H1 (cell line): ENCODE measurements at regions not wholly inside any gene's neighbourhood (a gene's known extent, or its start where the extent isn't known, plus 50 kb on each side); places are given as distances from the start of the nearest gene placed in this dataset.

ENCODE experiments used
- CHD2 ChIP-seq: IDR thresholded peaks from 2 replicates; pipeline ENCODE4 v1.6.1; 2012; ENCODE audit warnings: low read length, improper control_type of control experiment
- CTCF ChIP-seq, 3 experiments: IDR thresholded peaks; 1 replicate in 2 of 3; 2 replicates in 1 of 3; pipeline versions ENCODE4 v1.5.1 to v1.6.1; 2011; ENCODE audit warnings: low read length in 3 of 3, mild to moderate bottlenecking in 3 of 3, inconsistent platforms in 2 of 3, low read depth in 1 of 3, moderate library complexity in 1 of 3; ENCODE audit not compliant: insufficient read depth in 1 of 3; ENCODE audit errors: control extremely low read depth in 1 of 3
- POLR2A ChIP-seq, 2 experiments: IDR thresholded peaks; 1 replicate in 1 of 2; 2 replicates in 1 of 2; pipeline ENCODE4 v1.6.1; 2011; ENCODE audit warnings: low read depth in 2 of 2, low read length in 2 of 2, mild to moderate bottlenecking in 2 of 2; ENCODE audit errors: control extremely low read depth in 1 of 2
- RXRA ChIP-seq: IDR thresholded peaks from 2 replicates; pipeline ENCODE4 v1.6.1; 2011; ENCODE audit warnings: low read depth, mild to moderate bottlenecking, low read length, moderate library complexity; ENCODE audit not compliant: insufficient read depth
- SRF ChIP-seq: IDR thresholded peaks from 2 replicates; pipeline ENCODE4 v1.6.1; 2011; ENCODE audit warnings: mild to moderate bottlenecking, low read depth, low read length, moderate library complexity
- SUZ12 ChIP-seq: fragments of 200-600 bp; sonication (generic); IDR thresholded peaks from 2 replicates; pipeline ENCODE4 v1.6.1; 2012; ENCODE audit warnings: mild to moderate bottlenecking, inconsistent platforms, low read length, moderate library complexity, mixed read lengths

GRCh38 chr15:98077186-98077585, 116.7 kb downstream of the ARRDC4 start:
- no peak for TF ChIP-seq SRF
- TF ChIP-seq POLR2A (IDR thresholded peaks at IDR 0.05; ENCODE audit: control extremely low read depth in 1 of 2, low read depth in 2 of 2, low read length in 2 of 2), result no peak
- TF ChIP-seq SUZ12, result no peak
- no peak for TF ChIP-seq CHD2
- TF ChIP-seq CTCF (IDR thresholded peaks at IDR 0.05; ENCODE audit: control extremely low read depth in 1 of 3, insufficient read depth in 1 of 3, low read depth in 1 of 3, low read length in 3 of 3), result no peak
- no peak for TF ChIP-seq RXRA
